ENCODE measurements at regions not wholly inside any gene's neighbourhood (a gene's known extent, or its start where the extent isn't known, plus 50 kb on each side); places are given as distances from the start of the nearest gene placed in this dataset.

DNA sequence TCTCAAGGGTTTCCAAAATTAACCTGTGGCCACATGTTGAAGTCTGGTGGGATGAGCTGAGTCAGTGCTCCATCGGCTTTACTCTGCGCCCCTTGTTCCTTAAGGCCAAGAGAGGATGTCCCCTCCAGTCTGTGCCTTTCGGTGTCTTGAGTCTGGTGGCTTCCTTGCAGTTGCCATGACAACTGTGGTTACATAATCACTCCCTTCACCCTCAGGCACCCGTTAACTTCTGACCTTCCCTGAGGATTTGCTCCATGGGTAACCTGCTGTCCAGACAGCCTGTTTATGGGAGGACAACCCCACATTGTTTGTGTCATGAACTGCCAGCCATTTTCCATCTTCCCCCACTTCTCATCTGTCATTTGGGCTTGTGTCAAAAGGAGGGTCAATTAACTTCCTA is 401.1 kb upstream of the LCORL start:
- TF ChIP-seq, protein P1, sequence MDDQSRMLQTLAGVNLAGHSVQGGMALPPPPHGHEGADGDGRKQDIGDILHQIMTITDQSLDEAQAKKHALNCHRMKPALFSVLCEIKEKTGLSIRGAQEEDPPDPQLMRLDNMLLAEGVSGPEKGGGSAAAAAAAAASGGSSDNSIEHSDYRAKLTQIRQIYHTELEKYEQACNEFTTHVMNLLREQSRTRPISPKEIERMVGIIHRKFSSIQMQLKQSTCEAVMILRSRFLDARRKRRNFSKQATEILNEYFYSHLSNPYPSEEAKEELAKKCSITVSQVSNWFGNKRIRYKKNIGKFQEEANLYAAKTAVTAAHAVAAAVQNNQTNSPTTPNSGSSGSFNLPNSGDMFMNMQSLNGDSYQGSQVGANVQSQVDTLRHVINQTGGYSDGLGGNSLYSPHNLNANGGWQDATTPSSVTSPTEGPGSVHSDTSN (IDR thresholded peaks at IDR 0.05; ENCODE audit: insufficient replicate concordance, low read depth, low read length) = no peak
- TF ChIP-seq, protein P2, sequence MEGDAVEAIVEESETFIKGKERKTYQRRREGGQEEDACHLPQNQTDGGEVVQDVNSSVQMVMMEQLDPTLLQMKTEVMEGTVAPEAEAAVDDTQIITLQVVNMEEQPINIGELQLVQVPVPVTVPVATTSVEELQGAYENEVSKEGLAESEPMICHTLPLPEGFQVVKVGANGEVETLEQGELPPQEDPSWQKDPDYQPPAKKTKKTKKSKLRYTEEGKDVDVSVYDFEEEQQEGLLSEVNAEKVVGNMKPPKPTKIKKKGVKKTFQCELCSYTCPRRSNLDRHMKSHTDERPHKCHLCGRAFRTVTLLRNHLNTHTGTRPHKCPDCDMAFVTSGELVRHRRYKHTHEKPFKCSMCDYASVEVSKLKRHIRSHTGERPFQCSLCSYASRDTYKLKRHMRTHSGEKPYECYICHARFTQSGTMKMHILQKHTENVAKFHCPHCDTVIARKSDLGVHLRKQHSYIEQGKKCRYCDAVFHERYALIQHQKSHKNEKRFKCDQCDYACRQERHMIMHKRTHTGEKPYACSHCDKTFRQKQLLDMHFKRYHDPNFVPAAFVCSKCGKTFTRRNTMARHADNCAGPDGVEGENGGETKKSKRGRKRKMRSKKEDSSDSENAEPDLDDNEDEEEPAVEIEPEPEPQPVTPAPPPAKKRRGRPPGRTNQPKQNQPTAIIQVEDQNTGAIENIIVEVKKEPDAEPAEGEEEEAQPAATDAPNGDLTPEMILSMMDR (IDR thresholded peaks at IDR 0.05 in 2 of 3, conservative IDR thresholded peaks at IDR 0.05 in 1 of 3; ENCODE audit: control insufficient read depth in 2 of 3, extremely low read depth in 1 of 3, insufficient read depth in 1 of 3, low read depth in 3 of 3, low read length in 3 of 3) = no peak
- TF ChIP-seq HDAC2 (IDR thresholded peaks at IDR 0.05) = no peak
- no peak for TF ChIP-seq POLR2A (IDR thresholded peaks at IDR 0.05; ENCODE audit: low read depth, low read length)
- no peak for TF ChIP-seq TAF1 (IDR thresholded peaks at IDR 0.05; ENCODE audit: borderline replicate concordance, low read depth, low read length)
- no peak for TF ChIP-seq NRF1 (conservative IDR thresholded peaks at IDR 0.05; ENCODE audit: low read depth, low read length)
- TF ChIP-seq NR2F1 (conservative IDR thresholded peaks at IDR 0.05) = no peak
- TF ChIP-seq BCL11A (IDR thresholded peaks at IDR 0.05; ENCODE audit: low read depth, low read length) = no peak
- no peak for TF ChIP-seq RBBP5 (conservative IDR thresholded peaks at IDR 0.05)
- TF ChIP-seq CBX5 (IDR thresholded peaks at IDR 0.05; ENCODE audit: low read depth) = no peak
- no peak for TF ChIP-seq EED (IDR thresholded peaks at IDR 0.05; ENCODE audit: low read depth)

All from GM12878 (cell line).